HG03066 (cell line): ENCODE measurements at regions not wholly inside any gene's neighbourhood (a gene's known extent, or its start where the extent isn't known, plus 50 kb on each side); places are given as distances from the start of the nearest gene placed in this dataset.
A peak's percentile ranks its signal among the peaks of the same experiment; 100 is the strongest.
"Not testable (repeated sequence)": the region's sequence is repeated elsewhere in the genome, so short reads cannot be mapped to it uniquely, and the experiment has no call there.

Source experiments
- ATAC-seq: cut with Tn5 transposase; IDR thresholded peaks from one replicate; pipeline ENCODE4 v1.9.1; 2021; ENCODE audit warnings: low read depth; ENCODE audit not compliant: unreplicated experiment

DNA sequence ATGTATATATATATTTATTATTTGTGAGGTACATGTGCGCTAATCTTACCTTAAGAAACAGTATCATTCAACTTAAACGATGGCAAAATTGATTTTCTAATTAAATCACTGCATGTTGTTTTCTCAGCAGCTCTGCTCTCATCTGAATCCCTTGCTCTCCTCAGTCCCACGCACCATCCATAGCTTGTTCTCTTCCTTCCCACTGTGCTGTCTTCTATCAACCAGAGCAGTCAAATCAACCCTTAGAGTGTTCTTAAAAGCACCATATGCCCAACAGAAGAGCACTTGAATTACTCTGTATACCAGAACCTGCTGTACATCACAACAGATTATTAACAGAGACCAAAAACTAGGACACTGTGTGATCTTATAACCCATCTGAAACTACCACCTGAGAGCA is 209.4 kb upstream of the G2E3 start:
- no peak for ATAC-seq

DNA sequence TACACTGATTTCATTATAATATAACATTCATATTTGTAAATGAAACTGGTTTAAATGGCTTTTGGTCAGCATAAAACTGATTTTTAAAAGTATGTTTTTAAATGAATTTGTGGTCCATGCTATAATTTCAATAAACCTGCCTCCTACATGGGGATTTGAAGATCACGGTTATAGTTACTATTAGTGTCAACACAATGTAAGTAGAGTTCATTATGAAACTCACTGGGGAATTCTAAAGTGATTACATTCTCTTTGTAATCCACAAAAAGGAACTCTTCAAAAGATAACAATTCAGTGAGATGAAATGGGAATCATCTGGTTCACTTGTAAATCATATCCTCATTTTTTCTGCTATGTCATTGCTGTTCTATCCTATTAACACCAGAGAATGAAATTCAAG is 204.5 kb upstream of the G2E3 start:
- no peak for ATAC-seq

DNA sequence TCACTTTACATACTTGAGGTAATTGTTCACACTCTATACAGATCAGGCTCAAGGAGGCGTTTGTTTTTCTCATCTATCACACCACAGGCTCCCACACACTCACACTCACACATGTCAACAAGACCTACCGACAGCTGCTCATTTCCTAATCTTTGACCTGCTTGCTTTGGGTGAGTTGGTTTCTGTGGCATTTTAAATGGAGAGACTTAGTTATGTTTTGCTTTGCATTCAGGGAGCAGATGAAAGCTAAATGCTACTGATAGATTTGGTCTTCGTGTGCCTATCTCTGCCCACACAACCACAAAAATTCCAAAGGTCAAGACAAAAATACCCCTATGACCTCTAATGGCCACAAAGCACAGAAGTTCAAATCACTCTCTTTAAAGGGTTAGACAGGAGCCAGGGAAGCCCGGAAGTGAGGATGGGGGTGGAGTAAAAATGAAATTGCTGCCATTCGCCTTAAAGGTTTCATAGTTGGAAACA is 203.5 kb upstream of the G2E3 start:
- peak; percentile 66 for ATAC-seq

DNA sequence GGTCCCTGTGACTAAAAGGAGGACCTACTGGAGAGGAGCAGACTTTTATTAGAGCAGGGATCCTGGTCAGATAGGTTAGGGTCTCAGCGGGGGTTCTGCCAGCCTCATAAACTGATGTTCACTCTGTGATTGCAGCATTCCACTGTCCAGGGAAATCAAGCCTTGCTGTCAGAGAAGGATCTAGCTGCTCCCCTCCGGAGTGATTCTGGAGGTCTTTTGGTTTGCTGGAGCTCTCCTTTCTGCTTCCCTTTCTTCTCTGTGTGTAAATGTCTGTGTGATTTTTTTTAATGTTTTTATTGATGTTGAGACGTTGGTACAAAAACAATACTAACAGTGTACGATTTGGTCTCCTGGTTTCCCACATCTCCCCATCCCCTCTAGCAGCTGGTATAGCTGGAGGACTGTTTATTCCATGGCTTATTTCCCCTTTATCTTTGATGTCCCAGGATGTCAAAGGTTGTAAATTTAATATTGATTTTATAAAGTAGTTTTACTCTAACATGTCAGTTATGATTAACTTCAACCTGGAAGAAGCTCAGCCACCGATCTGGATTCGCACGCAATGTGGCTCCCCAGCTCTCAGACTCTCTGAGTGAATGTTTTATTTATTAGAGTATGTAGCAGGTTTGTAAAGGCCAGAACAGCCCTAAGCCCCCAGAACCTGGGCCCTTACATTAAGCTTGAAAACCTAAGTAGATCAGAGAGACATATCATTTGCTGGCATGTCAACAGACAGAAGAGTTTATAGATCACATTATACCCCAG is 202.3 kb upstream of the G2E3 start:
- ATAC-seq = no peak

DNA sequence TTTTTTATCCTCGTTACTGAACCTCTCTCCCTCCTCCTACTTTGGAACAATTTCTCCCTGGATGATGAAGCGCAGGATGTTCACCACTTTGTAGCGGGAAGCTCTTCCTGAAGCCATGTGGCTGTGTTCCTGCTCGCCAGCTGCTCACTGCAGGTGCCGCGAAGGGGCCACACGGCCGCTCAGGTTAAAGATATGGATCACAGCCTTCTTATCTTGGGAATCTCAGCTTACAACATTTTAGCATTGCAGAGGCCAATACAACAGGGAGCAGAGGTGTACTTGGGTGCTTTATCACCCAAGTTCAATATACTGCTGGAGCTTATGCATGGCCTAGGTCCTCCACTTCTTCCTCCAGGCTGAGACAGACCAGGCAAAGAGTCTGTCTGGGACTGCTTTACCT is 201.2 kb upstream of the G2E3 start:
- no peak for ATAC-seq

DNA sequence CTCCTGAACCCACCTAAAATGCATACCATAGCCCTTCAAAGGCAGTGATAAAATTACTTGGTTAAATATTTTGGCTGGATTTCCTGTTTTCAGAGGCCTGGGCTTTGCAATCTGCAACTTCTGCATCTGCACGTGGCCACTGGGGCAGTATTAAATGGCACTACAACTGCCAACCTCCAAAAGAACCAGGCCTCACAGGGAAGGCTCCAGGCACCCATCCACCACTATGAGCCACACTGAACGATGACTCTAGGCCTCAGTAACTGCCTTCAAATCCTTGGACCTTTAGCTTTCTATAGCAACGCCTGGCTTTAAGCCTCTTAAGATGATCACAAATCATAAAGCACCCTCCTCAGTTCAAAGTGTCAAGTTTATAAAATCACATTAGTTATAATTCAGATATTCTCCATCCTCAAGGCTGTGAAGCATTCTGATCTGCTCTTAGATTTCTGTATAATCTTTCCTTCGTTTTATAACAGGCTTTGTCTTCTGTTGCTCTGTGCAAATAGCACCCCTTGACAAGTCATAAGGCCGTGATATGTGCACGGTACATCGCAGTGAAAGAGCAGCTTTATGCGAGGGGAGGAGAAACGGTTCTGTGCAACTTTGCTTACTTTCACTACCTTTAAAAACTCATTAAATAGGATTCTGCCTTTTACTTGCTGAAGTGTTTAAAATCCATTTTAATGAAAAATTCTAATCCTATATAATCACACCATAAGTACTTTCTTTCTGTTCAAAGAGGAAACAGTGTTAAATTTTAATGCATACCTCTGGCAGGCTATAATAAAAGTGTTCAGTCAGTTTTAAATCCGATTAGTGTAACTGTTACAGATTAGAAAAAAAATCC is 196.4 kb upstream of the G2E3 start:
- no peak for ATAC-seq

DNA sequence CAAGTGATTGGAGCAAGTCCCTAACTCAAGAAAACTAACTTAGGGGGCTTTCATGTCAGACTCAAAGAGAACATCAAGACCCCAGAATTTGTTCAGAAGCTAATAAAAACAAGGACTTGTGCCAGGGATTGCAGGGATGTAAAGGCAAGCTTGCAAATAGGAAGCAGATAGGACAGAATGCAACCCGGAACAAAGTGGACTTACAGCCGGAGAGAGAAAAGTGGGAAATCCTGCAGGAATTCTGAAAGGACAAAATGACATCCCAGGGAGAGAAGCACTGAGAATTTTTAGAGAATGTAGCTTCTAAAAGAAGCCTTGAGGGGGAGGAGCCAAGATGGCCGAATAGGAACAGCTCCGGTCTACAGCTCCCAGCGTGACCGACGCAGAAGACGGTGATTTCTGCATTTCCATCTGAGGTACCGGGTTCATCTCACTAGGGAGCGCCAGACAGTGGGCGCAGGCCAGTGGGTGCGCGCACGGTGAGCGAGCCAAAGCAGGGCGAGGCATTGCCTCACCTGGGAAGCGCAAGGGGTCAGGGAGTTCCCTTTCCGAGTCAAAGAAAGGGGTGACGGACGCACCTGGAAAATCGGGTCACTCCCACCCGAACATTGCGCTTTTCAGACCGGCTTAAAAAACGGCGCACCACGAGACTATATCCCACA is 195.6 kb upstream of the G2E3 start:
- not testable (repeated sequence) for ATAC-seq

DNA sequence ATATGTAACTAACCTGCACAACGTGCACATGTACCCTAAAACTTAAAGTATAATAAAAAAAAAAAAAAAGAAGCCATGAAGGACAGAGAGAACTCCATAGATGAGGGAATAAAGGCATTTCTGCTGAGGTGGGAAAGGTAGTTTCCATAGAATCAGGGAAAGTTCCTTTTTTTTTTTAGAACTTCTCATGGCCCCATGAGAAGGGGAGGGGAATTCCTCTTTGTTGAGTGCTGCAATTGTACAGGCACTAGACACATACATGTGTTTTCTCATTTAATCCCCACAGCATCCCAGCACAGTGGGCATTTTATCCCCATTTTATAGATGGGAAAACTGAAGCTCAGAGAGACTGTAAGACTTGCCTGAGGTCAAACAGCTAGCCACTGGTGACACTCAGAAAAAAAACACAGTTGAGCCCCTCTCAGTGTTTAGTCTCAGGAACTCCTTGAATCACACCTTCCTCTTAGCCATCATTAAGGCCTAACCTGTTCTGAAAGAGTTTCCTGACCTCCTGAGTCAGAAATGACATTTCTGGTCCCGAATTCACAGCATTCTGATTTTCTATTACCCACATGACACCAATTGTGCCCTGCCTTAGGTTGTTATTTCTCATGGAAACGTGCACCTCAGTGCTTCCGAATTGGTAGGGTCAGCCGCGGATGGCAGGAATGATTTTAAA is 189.3 kb upstream of the G2E3 start:
- ATAC-seq = no peak

DNA sequence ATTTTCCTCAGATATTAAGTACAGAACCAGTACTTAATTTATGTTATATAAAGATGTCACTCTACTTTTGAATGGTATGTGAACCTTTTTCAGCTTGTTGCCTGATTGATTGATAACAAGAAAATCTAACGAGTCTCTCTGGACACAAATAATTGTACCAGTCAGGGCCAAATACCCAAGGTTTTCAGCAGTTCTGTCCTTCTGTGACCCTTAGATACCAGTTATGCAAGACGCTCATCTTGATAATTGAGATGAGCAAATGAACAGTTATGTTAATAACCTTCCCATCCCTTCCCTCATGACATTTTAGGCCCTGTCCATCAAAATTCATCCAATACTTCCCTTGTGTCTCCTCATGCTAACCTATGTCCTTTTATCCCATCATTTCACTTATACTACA is 185.9 kb upstream of the G2E3 start:
- ATAC-seq = no peak

DNA sequence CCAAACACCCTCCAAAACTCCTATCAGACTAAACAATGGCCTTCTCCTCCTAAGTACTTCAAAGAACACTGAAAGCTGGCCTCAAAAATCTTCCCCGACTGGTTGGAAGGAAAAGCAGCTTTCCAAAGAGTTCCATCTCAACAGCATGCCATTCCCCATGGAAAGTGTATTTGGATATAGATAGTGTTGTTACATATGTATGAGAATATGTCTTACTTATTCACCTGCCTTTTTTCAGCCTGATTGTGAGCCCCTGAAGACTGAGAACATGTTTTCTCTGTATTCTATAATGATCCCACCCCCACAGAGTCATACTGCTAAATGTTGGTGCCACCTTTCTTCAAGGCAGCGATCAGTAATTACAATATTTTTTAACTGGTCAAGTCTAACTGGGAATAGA is 185.4 kb upstream of the G2E3 start:
- ATAC-seq = no peak

DNA sequence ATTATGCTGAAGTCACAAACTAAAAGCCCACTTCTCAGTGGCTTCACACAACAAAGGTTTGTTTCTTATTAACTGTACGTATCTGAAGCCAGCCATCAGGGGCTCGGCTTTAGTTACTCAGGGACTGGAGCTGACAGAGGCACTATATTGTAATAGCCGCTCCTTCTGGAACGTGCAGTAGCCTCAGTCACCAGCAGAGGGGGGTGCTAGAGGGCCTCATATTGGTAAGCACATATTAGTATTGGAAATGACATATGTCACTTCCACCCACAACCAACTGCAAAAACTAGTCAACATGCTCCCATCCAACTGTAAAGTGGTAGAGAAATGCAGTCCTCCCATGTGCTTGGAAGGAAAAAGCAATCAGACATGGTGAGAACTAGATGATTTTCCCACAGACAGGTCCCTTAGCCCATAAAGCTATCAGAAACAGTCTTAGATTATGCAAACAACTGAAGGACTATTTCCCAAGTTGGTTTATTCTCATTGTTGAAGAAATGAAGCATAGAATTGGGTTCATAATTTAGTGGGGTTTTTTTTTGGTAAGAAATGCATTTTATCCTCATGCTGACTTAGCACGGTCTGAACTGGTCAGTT is 183.6 kb upstream of the G2E3 start:
- ATAC-seq = peak; percentile 99

DNA sequence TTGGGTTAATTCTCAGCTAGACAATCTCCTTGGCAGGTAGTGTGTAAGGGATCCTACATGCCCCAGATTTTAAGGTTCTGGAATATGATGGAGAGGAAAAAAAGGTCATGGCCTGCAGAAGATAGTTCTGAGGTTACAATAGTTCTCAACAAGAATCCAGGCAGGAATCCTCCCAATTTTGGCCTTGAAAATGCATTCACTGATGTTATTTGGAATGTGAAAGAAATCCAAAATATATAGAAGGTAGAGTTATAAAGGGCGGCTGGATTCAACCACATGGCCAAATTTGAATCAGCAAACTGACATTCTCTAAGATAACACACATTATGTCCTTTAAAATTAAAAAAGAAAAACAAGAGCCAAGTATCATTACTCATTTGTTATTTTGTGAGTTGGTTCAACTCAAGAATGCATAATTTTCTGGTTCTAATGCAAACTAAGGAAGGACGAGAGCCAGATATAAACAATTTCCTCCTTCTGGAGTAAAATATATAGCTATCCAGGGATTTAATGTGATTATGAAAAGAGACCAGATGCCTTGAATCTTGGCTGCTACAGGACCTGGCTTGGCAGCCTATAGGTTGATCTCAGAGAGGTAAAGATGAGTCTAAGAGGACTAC is 177.0 kb upstream of the G2E3 start:
- ATAC-seq = no peak

DNA sequence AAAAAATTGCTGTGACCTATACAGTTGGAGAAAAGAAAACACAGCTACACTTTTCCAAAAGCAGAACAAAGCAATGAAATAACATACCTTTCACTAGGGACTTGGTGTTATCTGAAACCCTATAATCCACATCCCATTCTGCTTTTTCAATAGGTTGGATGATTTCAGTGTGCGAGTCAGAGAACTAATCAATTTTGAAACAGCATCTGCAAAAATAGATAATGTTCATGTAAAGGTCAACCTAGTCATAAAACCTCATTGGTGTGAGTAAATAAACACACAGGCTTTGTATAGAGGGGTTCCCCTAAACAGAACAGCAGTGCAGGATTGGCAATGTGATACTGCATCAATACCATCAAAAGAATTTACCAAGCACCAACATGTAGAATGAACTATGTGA is 173.0 kb upstream of the G2E3 start:
- no peak for ATAC-seq

DNA sequence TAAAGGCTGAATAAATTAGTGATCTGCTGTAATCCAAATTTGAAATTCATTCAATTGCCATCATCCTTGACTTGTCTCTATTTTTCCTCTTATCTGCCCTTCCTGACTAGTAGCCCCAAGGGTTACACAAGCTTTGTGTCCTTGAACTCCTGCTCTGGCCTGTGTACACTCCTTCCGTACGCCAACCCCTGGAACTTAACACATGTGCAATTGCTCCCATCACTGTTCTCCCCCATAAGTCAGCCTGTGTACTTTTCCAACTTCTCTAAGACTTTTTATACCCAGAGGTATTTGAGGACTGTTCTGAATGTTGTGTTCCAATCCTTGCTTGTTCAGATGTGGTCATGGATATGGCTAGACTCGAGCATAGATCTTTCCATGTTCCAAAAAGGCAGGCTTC is 171.1 kb upstream of the G2E3 start:
- ATAC-seq = no peak

DNA sequence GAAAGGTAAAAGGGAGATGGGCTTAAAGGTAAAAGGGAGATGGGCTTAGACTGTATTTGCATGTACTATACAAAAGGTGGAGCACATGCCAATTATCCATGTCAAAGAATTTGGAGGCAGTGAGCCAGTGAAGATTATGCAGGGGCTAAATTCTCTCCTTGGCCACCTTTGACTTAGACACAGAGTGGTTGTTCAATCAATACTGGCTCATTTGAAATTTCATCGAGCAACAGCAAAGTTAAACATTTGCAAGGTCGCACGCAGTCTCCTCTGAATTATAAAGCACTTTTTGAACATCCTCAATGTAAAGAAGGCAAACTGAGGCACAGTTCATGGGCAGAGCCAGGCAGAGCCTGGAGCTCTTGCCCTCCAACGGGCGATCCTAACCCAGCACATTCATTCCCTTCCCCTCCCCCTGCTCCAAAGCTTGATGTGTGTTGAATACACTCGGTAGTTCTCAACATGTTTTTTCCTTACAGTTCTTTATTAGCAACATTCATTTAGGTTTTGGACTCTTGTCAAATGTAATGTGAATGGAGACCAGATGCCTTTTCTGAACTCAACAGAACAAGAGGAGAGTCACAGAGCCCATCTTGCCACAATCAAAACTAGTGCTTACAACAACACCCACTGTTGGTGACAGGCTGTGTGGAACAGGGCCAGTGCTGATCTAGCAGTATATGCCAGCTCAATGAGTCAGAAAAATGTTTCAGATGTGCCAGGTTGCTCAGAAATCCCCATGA is 169.7 kb upstream of the G2E3 start:
- no peak for ATAC-seq

DNA sequence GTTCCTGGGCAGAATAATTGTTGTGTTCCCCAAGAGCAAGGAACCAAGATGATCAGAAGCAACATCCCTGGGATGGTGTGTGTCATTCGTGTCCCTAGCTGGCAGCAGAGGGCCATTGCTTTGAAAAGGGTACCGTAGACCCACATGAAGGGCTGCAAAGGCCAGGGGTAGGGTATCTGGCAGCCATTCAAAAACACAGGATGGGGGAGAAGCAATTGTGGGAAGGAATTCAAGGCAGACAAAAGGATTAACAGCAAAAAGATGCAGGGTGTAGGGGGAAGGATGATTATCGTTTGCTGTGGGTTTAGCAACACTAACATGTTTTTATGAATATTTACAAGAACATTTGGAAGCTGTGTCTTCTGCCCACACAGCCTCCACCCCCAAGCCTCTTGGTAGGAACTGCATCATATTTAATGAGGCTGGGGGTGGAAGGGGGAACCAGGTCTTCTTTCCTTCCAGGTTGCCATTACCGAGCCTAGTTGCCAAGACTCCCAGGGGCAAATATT is 169.0 kb upstream of the G2E3 start:
- no peak for ATAC-seq

DNA sequence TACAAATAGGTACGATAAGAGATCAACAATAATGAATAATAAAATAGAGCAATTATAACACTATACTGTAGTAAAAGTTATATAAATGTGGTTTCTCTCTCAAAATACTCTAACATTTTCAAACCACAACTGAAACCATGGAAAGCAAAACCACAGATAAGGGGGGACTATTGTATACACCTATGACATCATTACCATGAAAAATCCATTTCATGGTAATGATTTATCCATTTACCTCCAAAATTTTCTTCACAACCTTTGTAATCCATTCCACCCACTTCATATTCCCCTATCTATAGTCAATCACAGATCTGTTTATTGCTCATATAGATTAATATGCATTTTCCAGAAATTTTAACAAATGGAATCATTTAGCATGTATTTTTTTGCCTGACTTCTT is 163.9 kb upstream of the G2E3 start:
- ATAC-seq = no peak

DNA sequence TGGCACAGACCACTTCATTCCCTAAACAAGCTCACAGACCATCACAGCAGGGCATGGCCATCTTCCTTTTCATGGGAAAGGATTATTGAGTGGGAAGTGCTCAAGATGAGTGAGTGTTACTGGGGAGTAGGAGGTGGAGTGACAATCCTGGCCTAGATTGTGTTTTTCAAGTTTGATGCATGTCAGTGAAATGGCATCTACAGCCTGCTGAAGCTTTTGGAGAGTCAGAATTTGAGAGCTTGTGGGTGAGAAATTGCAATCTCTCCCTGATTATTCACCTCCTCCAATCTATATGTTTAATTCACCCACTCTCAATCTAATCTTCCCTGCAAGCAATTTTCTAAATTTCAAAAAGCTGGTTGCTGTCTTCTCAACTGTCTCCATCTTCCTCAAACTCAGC is 156.1 kb upstream of the G2E3 start:
- ATAC-seq = no peak

DNA sequence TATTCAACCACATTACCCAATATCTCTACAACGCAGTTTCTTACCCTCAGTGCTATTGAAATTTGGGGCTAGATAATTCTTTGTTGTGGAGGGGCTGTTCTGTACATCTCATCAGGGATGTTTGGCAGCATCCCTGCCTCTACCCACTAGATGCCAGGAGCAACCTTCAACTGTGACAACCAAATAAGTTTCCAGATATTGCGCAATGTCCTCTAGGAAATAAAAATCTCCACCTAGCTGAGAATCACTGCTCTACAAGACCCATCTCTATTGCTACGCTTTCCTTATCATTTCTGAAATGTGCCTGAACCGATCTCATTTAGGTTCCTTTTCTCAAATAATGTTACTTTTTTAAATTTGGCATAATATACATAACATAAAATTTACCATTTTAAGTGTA is 155.2 kb upstream of the G2E3 start:
- ATAC-seq = no peak
